OCI-LY7 (cell line): ENCODE measurements at regions not wholly inside any gene's neighbourhood (a gene's known extent, or its start where the extent isn't known, plus 50 kb on each side); places are given as distances from the start of the nearest gene placed in this dataset.

Experiments used
- BruUV-seq: library from RNA; stranded (reverse); fragments of 400-500 nt; replicated peaks from 2 replicates; lab custom pipeline; 2021; lab: Mats Ljungman, UMichigan
- CTCF ChIA-PET: fragments of 300-600 bp; sonication (Branson Sonifier 250); formaldehyde crosslinking; loops from one replicate; lab custom pipeline; 2022; ENCODE audit warnings: antibody characterized with exemption; ENCODE audit not compliant: unreplicated experiment; lab: Charles Lee
- POLR2A ChIA-PET: fragments of 300-600 bp; sonication (Branson Sonifier 250); formaldehyde crosslinking; loops from one replicate; lab custom pipeline; 2022; ENCODE audit warnings: antibody characterized with exemption; lab: Charles Lee
- DNase-seq: peaks from one replicate; pipeline ENCODE4 v3.0.0-alpha.2; 2015; ENCODE audit warnings: low spot score
- H2AFZ ChIP-seq: fragments of 200-600 bp; sonication (generic), shearing (Covaris generic); 2 replicates; pipeline ENCODE4 v1.6.1; 2014; ENCODE audit warnings: mild to moderate bottlenecking, antibody characterized with exemption, low read length, moderate library complexity
- H3K27ac ChIP-seq: fragments of 200-600 bp; sonication (generic); 2 replicates; pipeline ENCODE4 v1.5.1; 2014; ENCODE audit warnings: mixed run types, low read depth, mild to moderate bottlenecking, moderate library complexity, low read length, inconsistent platforms; ENCODE audit not compliant: poor library complexity, severe bottlenecking
- H3K36me3 ChIP-seq: fragments of 200-600 bp; sonication (generic); 2 replicates; pipeline ENCODE4 v1.6.1; 2014; ENCODE audit warnings: mild to moderate bottlenecking, antibody characterized with exemption, low read length, moderate library complexity, mixed read lengths; ENCODE audit not compliant: insufficient read depth
- H3K4me1 ChIP-seq: fragments of 200-600 bp; sonication (generic); 2 replicates; pipeline ENCODE4 v1.5.1; 2014; ENCODE audit warnings: mild to moderate bottlenecking, low read length; ENCODE audit not compliant: insufficient read depth, poor library complexity, severe bottlenecking
- H3K4me2 ChIP-seq: fragments of 200-600 bp; sonication (generic); 2 replicates; pipeline ENCODE4 v1.6.1; 2014; ENCODE audit warnings: mild to moderate bottlenecking, low read length
- H3K4me3 ChIP-seq: fragments of 200-600 bp; sonication (generic); 2 replicates; pipeline ENCODE4 v1.5.1; 2014; ENCODE audit warnings: mild to moderate bottlenecking, low read depth, low read length; ENCODE audit not compliant: poor library complexity, severe bottlenecking
- H3K79me2 ChIP-seq: fragments of 200-600 bp; sonication (generic); 2 replicates; pipeline ENCODE4 v1.6.1; 2016; ENCODE audit warnings: low read depth, mild to moderate bottlenecking, low read length, moderate library complexity, mixed read lengths; ENCODE audit not compliant: insufficient read depth
- H3K9me2 ChIP-seq: fragments of 200-600 bp; sonication (generic); 2 replicates; pipeline ENCODE4 v1.6.1; 2016; ENCODE audit warnings: mild to moderate bottlenecking, low read length, mixed read lengths; ENCODE audit not compliant: insufficient read depth
- H3K9me3 ChIP-seq: fragments of 200-600 bp; sonication (generic); 2 replicates; pipeline ENCODE4 v1.6.1; 2014; ENCODE audit warnings: mild to moderate bottlenecking, mixed run types, low read length, mixed read lengths
- H4K20me1 ChIP-seq: fragments of 200-600 bp; sonication (generic); 2 replicates; pipeline ENCODE4 v1.6.1; 2014; ENCODE audit warnings: mild to moderate bottlenecking, antibody characterized with exemption, low read length, moderate library complexity, mixed read lengths; ENCODE audit not compliant: insufficient read depth
- EZH2phosphoT487 ChIP-seq: fragments of 200-600 bp; sonication (generic); IDR thresholded peaks from 2 replicates; pipeline ENCODE4 v1.6.1; 2018; ENCODE audit warnings: low read depth, borderline replicate concordance, mild to moderate bottlenecking, mixed run types, antibody characterized with exemption, low read length, moderate library complexity, mixed read lengths
- intact Hi-C: fragments of 100-400 bp; cut with micrococcal nuclease; formaldehyde crosslinking; loops from one replicate; pipeline ENCODE4 v1.10.0; 2022; ENCODE audit not compliant: unreplicated experiment
- TF ChIP-seq, protein P1 (sequence below): fragments of 200-600 bp; sonication (generic); conservative IDR thresholded peaks from 2 replicates; pipeline ENCODE4 v1.5.1; 2014; ENCODE audit warnings: mild to moderate bottlenecking, antibody characterized with exemption, low read length, moderate library complexity, mixed read lengths

DNA sequence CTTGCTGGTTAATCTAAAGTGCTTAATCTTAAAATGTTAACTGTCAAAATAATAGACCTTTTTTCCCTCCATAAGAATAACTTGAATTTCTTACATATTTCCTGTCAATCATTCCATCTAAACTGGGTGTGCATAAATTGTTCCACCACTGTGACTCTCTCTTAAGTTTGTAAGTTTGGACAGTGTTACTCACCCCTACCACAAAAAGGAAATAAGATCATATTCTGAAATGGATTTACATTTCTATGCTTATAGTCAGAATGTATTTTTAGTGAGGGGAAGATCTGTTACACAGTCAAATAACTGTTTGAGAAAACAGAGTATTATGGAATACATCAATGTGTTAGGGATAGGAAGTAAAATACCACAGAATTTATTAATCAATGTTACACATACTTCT is 109.6 kb upstream of the DPYD start:
- Histone ChIP-seq H3K9me2 (no peaks in the 10 kb centered on the region), H4K20me1 (no peaks in the 10 kb centered on the region), H3K4me1 (no peaks in the 10 kb centered on the region), H2AFZ (no peak overlapping the region), H3K27ac (no peak overlapping the region), H3K4me2 (no peak overlapping the region), H3K4me3 (no peak overlapping the region), H3K79me2 (no peaks in the 10 kb centered on the region), H3K36me3 (no peaks in the 10 kb centered on the region), H3K9me3 (no peaks in the 10 kb centered on the region)
- POLR2A ChIA-PET: no interaction called here
- no peak for DNase-seq
- BruUV-seq: no TSS peak
- intact Hi-C loops: no loop called here
- TF ChIP-seq, protein P1, sequence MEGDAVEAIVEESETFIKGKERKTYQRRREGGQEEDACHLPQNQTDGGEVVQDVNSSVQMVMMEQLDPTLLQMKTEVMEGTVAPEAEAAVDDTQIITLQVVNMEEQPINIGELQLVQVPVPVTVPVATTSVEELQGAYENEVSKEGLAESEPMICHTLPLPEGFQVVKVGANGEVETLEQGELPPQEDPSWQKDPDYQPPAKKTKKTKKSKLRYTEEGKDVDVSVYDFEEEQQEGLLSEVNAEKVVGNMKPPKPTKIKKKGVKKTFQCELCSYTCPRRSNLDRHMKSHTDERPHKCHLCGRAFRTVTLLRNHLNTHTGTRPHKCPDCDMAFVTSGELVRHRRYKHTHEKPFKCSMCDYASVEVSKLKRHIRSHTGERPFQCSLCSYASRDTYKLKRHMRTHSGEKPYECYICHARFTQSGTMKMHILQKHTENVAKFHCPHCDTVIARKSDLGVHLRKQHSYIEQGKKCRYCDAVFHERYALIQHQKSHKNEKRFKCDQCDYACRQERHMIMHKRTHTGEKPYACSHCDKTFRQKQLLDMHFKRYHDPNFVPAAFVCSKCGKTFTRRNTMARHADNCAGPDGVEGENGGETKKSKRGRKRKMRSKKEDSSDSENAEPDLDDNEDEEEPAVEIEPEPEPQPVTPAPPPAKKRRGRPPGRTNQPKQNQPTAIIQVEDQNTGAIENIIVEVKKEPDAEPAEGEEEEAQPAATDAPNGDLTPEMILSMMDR: no peak
- no peak for TF ChIP-seq EZH2phosphoT487
- CTCF ChIA-PET: no interaction called here

DNA sequence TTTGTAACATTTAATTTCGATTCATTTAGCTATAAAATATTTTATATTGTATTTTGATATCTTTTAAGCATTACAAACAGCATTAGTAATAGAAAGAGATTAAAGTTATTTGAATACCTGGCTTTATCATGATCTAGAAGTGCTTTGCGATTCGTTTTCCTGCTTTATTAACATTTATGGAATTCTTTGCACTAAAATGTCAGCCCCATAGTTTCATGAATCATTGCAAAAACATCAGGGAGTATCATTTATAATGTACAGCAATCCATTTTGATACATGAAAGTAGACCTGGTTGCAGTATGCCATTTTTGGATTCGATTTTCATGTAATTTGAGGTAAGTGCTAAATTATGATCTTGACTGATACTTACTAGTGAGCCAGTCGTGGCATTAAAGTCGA is 108.0 kb upstream of the DPYD start:
- Histone ChIP-seq H3K27ac (no peak overlapping the region), H3K9me3 (no peaks in the 10 kb centered on the region), H3K4me3 (no peak overlapping the region), H3K9me2 (no peaks in the 10 kb centered on the region), H4K20me1 (no peaks in the 10 kb centered on the region), H3K36me3 (no peaks in the 10 kb centered on the region), H3K4me1 (no peaks in the 10 kb centered on the region), H3K4me2 (no peak overlapping the region), H2AFZ (no peak overlapping the region), H3K79me2 (no peaks in the 10 kb centered on the region)
- ChIA-PET CTCF (no interaction called here), POLR2A (no interaction called here)
- intact Hi-C loops: no loop called here
- TF ChIP-seq EZH2phosphoT487: no peak
- TF ChIP-seq, protein P1: no peak
- no peak for DNase-seq
- no TSS peak for BruUV-seq

DNA sequence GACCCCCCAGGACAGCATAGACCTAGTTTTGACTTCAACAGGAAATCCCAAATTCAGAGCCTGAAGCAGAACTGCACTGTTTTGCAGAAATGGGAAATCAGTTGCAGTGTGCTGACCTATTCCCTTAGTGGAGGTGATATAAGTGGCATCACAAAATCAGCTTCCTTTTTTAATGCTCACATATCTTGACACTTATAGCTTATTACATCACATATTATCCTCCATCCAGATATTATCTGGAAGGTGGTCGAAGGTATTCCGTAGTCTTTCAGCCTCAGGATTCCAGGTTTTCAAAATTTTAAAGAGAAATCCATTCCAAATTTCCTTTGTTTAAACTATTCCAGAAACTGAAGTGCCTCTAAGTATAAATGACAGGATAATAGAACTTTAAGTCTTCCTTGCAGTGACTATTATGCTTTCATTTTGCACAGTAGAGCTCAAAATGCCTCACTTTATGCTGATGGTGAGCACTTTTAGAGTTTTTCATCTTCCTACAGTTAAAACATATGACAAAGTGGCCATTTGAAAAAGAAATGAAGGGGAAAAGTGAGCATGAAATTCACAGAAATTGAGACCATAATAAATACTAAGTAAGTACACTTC is 106.4 kb upstream of the DPYD start:
- Histone ChIP-seq H3K36me3 (no peaks in the 10 kb centered on the region), H4K20me1 (no peaks in the 10 kb centered on the region), H3K27ac (no peak overlapping the region), H2AFZ (no peak overlapping the region), H3K4me1 (no peaks in the 10 kb centered on the region), H3K79me2 (no peaks in the 10 kb centered on the region), H3K9me3 (no peaks in the 10 kb centered on the region), H3K9me2 (no peaks in the 10 kb centered on the region), H3K4me2 (no peak overlapping the region), H3K4me3 (no peak overlapping the region)
- BruUV-seq: no TSS peak
- CTCF ChIA-PET: no interaction called here
- intact Hi-C loops: no loop called here
- DNase-seq: no peak
- TF ChIP-seq EZH2phosphoT487: no peak
- TF ChIP-seq, protein P1: no peak
- POLR2A ChIA-PET: interaction anchor here (1.0 kb wide), 1 partner anchor 15 kb away, joined by 3 read pairs; no protein-coding TSS in a partner anchor
